ENCODE measurements at regions not wholly inside any gene's neighbourhood (a gene's known extent, or its start where the extent isn't known, plus 50 kb on each side); places are given as distances from the start of the nearest gene placed in this dataset.

GRCh38 chr13:107852072-107852471, 363.3 kb downstream of the LIG4 start:
- Histone ChIP-seq H3K9me3 (ENCODE audit: low read depth, low read length, poor library complexity, severe bottlenecking) (no peaks in the 10 kb centered on the region), H3K4me3 (ENCODE audit: low read depth, low read length, poor library complexity, severe bottlenecking) (no peak overlapping the region), H3K36me3 (ENCODE audit: insufficient read depth, low read length, poor library complexity, severe bottlenecking) (no peaks in the 10 kb centered on the region), H3K27ac (ENCODE audit: low read depth, low read length, poor library complexity, severe bottlenecking) (no peak overlapping the region), H3K4me1 (ENCODE audit: insufficient read depth, low read length, poor library complexity, severe bottlenecking) (no peaks in the 10 kb centered on the region), H3K27me3 (replicated peaks; ENCODE audit: insufficient read depth, low read depth, low read length, poor library complexity) (no peaks in the 10 kb centered on the region)
- ChIA-PET CTCF (no interaction called here), POLR2A (ENCODE audit: low non-redundant PET) (no interaction called here)
- intact Hi-C loops (cut with micrococcal nuclease; ENCODE audit: unreplicated experiment) = no loop called here
- no peak for DNase-seq (ENCODE audit: low spot score)
- BruUV-seq (replicated peaks) = no TSS peak
- TF ChIP-seq, protein P1, sequence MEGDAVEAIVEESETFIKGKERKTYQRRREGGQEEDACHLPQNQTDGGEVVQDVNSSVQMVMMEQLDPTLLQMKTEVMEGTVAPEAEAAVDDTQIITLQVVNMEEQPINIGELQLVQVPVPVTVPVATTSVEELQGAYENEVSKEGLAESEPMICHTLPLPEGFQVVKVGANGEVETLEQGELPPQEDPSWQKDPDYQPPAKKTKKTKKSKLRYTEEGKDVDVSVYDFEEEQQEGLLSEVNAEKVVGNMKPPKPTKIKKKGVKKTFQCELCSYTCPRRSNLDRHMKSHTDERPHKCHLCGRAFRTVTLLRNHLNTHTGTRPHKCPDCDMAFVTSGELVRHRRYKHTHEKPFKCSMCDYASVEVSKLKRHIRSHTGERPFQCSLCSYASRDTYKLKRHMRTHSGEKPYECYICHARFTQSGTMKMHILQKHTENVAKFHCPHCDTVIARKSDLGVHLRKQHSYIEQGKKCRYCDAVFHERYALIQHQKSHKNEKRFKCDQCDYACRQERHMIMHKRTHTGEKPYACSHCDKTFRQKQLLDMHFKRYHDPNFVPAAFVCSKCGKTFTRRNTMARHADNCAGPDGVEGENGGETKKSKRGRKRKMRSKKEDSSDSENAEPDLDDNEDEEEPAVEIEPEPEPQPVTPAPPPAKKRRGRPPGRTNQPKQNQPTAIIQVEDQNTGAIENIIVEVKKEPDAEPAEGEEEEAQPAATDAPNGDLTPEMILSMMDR (conservative IDR thresholded peaks at IDR 0.05; ENCODE audit: low read depth, low read length) = no peak

GRCh38 chr13:107851670-107852069, 363.7 kb downstream of the LIG4 start:
- H3K27ac ChIP-seq (ENCODE audit: low read depth, low read length, poor library complexity, severe bottlenecking) = no peak overlapping the region
- BruUV-seq (replicated peaks) = no TSS peak
- POLR2A ChIA-PET (ENCODE audit: low non-redundant PET) = no interaction called here
- TF ChIP-seq, protein P1 (conservative IDR thresholded peaks at IDR 0.05; ENCODE audit: low read depth, low read length) = no peak
- TF ChIP-seq EZH2 (IDR thresholded peaks at IDR 0.05; ENCODE audit: borderline replicate concordance, low read depth, low read length, poor library complexity, severe bottlenecking) = no peak
- DNase-seq (ENCODE audit: low spot score) = no peak
- no peaks in the 10 kb centered on the region for H3K9me3 ChIP-seq (ENCODE audit: low read depth, low read length, poor library complexity, severe bottlenecking)
- intact Hi-C loops (cut with micrococcal nuclease; ENCODE audit: unreplicated experiment) = no loop called here
- CTCF ChIA-PET = no interaction called here
- no peaks in the 10 kb centered on the region for H3K27me3 ChIP-seq (replicated peaks; ENCODE audit: insufficient read depth, low read depth, low read length, poor library complexity)
- H3K36me3 ChIP-seq (ENCODE audit: insufficient read depth, low read length, poor library complexity, severe bottlenecking) = no peaks in the 10 kb centered on the region
- no peak overlapping the region for H3K4me3 ChIP-seq (ENCODE audit: low read depth, low read length, poor library complexity, severe bottlenecking)
- H3K4me1 ChIP-seq (ENCODE audit: insufficient read depth, low read length, poor library complexity, severe bottlenecking) = no peaks in the 10 kb centered on the region

GRCh38 chr13:107847406-107847805, 367.9 kb downstream of the LIG4 start:
- no peak for DNase-seq (ENCODE audit: low spot score)
- Histone ChIP-seq H3K4me1 (ENCODE audit: insufficient read depth, low read length, poor library complexity, severe bottlenecking) (no peaks in the 10 kb centered on the region), H3K36me3 (ENCODE audit: insufficient read depth, low read length, poor library complexity, severe bottlenecking) (no peaks in the 10 kb centered on the region), H3K27ac (ENCODE audit: low read depth, low read length, poor library complexity, severe bottlenecking) (no peak overlapping the region), H3K9me3 (ENCODE audit: low read depth, low read length, poor library complexity, severe bottlenecking) (no peaks in the 10 kb centered on the region), H3K27me3 (replicated peaks; ENCODE audit: insufficient read depth, low read depth, low read length, poor library complexity) (no peaks in the 10 kb centered on the region), H3K4me3 (ENCODE audit: low read depth, low read length, poor library complexity, severe bottlenecking) (no peak overlapping the region)
- no peak for TF ChIP-seq EZH2 (IDR thresholded peaks at IDR 0.05; ENCODE audit: borderline replicate concordance, low read depth, low read length, poor library complexity, severe bottlenecking)
- TF ChIP-seq, protein P1 (conservative IDR thresholded peaks at IDR 0.05; ENCODE audit: low read depth, low read length) = no peak
- intact Hi-C loops (cut with micrococcal nuclease; ENCODE audit: unreplicated experiment) = no loop called here
- POLR2A ChIA-PET (ENCODE audit: low non-redundant PET) = no interaction called here
- CTCF ChIA-PET = no interaction called here
- no TSS peak for BruUV-seq (replicated peaks)

Data from A673 (cell line).